ENCODE measurements at regions not wholly inside any gene's neighbourhood (a gene's known extent, or its start where the extent isn't known, plus 50 kb on each side); places are given as distances from the start of the nearest gene placed in this dataset.

GRCh38 chr10:35797187-35797586 is 155.1 kb upstream of the FZD8 start:
- ChIA-PET POLR2A (ENCODE audit: low non-redundant PET) (no interaction called here), CTCF (no interaction called here)
- intact Hi-C loops (cut with micrococcal nuclease; ENCODE audit: unreplicated experiment): no loop called here
- Histone ChIP-seq H3K27ac (ENCODE audit: low read depth, low read length, poor library complexity, severe bottlenecking) (no peak overlapping the region), H3K36me3 (ENCODE audit: insufficient read depth, low read length, poor library complexity, severe bottlenecking) (no peaks in the 10 kb centered on the region), H3K27me3 (replicated peaks; ENCODE audit: insufficient read depth, low read depth, low read length, poor library complexity) (no peaks in the 10 kb centered on the region), H3K4me1 (ENCODE audit: insufficient read depth, low read length, poor library complexity, severe bottlenecking) (no peaks in the 10 kb centered on the region), H3K4me3 (ENCODE audit: low read depth, low read length, poor library complexity, severe bottlenecking) (no peak overlapping the region), H3K9me3 (ENCODE audit: low read depth, low read length, poor library complexity, severe bottlenecking) (no peaks in the 10 kb centered on the region)
- no peak for DNase-seq (ENCODE audit: low spot score)
- TF ChIP-seq EZH2 (IDR thresholded peaks at IDR 0.05; ENCODE audit: borderline replicate concordance, low read depth, low read length, poor library complexity, severe bottlenecking) (no peak), CTCF (conservative IDR thresholded peaks at IDR 0.05; ENCODE audit: low read depth, low read length) (no peak)
- BruUV-seq (replicated peaks): no TSS peak

DNA sequence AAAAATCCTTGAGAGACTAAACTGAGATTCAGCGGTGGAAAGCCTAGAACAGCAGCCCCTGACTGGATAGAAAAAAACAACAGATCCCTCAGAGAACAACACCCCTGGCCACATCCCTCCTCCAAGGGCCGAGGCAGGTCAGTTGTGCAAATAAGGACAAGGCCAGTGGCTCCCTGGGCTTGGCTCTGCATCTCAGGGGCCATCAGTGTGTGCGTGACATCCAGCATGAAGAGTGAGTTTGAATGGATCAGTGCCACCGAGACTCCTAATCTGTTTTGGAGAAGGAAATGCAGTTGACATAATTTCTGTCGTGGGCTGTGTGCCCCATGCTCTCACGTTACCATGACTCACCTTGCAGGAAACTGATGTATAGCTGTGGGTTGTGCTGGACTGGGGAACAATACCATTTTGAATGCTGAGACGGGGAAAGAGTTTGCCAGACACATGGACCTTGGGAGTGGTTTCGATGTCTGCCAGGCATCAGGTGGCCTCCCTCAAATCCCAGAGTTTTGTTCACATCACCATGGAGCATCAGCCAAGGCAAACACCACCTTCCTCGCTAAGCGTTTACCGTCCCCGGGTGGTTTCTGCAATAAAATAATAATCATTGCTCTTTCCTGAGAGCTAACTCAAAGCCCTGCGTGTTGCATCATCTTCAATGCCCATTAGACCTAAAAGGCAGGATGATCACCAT is 153.2 kb upstream of the FZD8 start:
- POLR2A ChIA-PET (ENCODE audit: low non-redundant PET): interaction anchor here (0.6 kb wide), 1 partner anchor 10 kb away, joined by 3 read pairs; no protein-coding TSS in a partner anchor
- Histone ChIP-seq H3K36me3 (ENCODE audit: insufficient read depth, low read length, poor library complexity, severe bottlenecking) (no peaks in the 10 kb centered on the region), H3K27me3 (replicated peaks; ENCODE audit: insufficient read depth, low read depth, low read length, poor library complexity) (no peaks in the 10 kb centered on the region), H3K27ac (ENCODE audit: low read depth, low read length, poor library complexity, severe bottlenecking) (no peak overlapping the region), H3K9me3 (ENCODE audit: low read depth, low read length, poor library complexity, severe bottlenecking) (no peaks in the 10 kb centered on the region), H3K4me1 (ENCODE audit: insufficient read depth, low read length, poor library complexity, severe bottlenecking) (no peaks in the 10 kb centered on the region), H3K4me3 (ENCODE audit: low read depth, low read length, poor library complexity, severe bottlenecking) (no peak overlapping the region)
- TF ChIP-seq CTCF (conservative IDR thresholded peaks at IDR 0.05; ENCODE audit: low read depth, low read length) (no peak), EZH2 (IDR thresholded peaks at IDR 0.05; ENCODE audit: borderline replicate concordance, low read depth, low read length, poor library complexity, severe bottlenecking) (no peak)
- DNase-seq (ENCODE audit: low spot score): peak; percentile 3
- BruUV-seq (replicated peaks): no TSS peak
- intact Hi-C loops (cut with micrococcal nuclease; ENCODE audit: unreplicated experiment): no loop called here
- CTCF ChIA-PET: no interaction called here

DNA sequence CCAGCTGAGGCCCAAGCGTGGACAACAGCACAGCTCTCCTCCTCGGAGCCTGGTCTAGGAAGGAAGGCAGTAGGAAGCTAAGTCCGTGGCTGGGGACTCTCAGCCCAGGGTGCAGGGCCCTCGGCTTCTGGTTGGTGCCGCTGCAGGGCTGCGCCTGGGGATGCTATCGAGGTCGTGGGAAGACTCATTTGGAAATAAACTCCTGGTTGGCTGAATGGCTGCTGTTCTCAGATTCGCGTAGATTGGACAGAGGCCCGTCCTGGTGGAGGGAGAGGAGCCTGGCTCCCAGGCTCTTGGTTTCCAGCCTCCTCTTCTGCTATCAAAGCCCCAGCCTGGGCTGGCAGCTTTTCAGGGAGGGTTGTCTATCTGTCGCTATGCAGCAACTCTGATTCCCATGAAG is 152.6 kb upstream of the FZD8 start:
- Histone ChIP-seq H3K4me3 (ENCODE audit: low read depth, low read length, poor library complexity, severe bottlenecking) (no peak overlapping the region), H3K4me1 (ENCODE audit: insufficient read depth, low read length, poor library complexity, severe bottlenecking) (no peaks in the 10 kb centered on the region), H3K27ac (ENCODE audit: low read depth, low read length, poor library complexity, severe bottlenecking) (no peak overlapping the region), H3K9me3 (ENCODE audit: low read depth, low read length, poor library complexity, severe bottlenecking) (no peaks in the 10 kb centered on the region), H3K36me3 (ENCODE audit: insufficient read depth, low read length, poor library complexity, severe bottlenecking) (no peaks in the 10 kb centered on the region), H3K27me3 (replicated peaks; ENCODE audit: insufficient read depth, low read depth, low read length, poor library complexity) (no peaks in the 10 kb centered on the region)
- no peak for DNase-seq (ENCODE audit: low spot score)
- BruUV-seq (replicated peaks): no TSS peak
- intact Hi-C loops (cut with micrococcal nuclease; ENCODE audit: unreplicated experiment): no loop called here
- TF ChIP-seq EZH2 (IDR thresholded peaks at IDR 0.05; ENCODE audit: borderline replicate concordance, low read depth, low read length, poor library complexity, severe bottlenecking) (no peak), CTCF (conservative IDR thresholded peaks at IDR 0.05; ENCODE audit: low read depth, low read length) (no peak)
- CTCF ChIA-PET: no interaction called here
- POLR2A ChIA-PET (ENCODE audit: low non-redundant PET): interaction anchor here (0.6 kb wide), 1 partner anchor 10 kb away, joined by 3 read pairs; no protein-coding TSS in a partner anchor

All from A673 (cell line).